IMR-90 (cell line): ENCODE measurements at regions not wholly inside any gene's neighbourhood (a gene's known extent, or its start where the extent isn't known, plus 50 kb on each side); places are given as distances from the start of the nearest gene placed in this dataset.

Experiments
- ATAC-seq: fragments of 200-7000 bp; cut with Tn5 transposase; 2 replicates; pipeline ENCODE4 v1.9.1; 2020; ENCODE audit warnings: low read depth, mild to moderate bottlenecking, moderate library complexity
- BruUV-seq: library from RNA; stranded (reverse); fragments of 400-500 nt; replicated peaks from 2 replicates; lab custom pipeline; 2021; lab: Mats Ljungman, UMichigan
- CTCF ChIA-PET: fragments of 300-600 bp; formaldehyde crosslinking; extraction: SDS; loops from one replicate; lab custom pipeline; 2021; ENCODE audit warnings: antibody characterized with exemption; lab: Yijun Ruan, JAX
- POLR2A ChIA-PET: fragments of 300-600 bp; sonication (Branson Sonifier 250); formaldehyde crosslinking; loops from one replicate; lab custom pipeline; 2022; ENCODE audit warnings: antibody characterized with exemption; ENCODE audit not compliant: unreplicated experiment; lab: Charles Lee
- DNase-seq: peaks from one replicate; pipeline ENCODE4 v3.0.0; 2013
- H2AFZ ChIP-seq: replicated peaks from 2 replicates; pipeline ENCODE3; 2013; ENCODE audit warnings: low read length, mild to moderate bottlenecking; ENCODE audit not compliant: poor library complexity
- H2AK5ac ChIP-seq: 2 replicates; pipeline ENCODE4 v1.6.1; 2013; ENCODE audit warnings: low read depth, low read length, inconsistent platforms
- H2AK9ac ChIP-seq: replicated peaks from 2 replicates; pipeline ENCODE3; 2013; ENCODE audit warnings: mild to moderate bottlenecking, low read depth, low read length, moderate library complexity; ENCODE audit not compliant: poor library complexity
- H2BK120ac ChIP-seq: 2 replicates; pipeline ENCODE4 v1.6.1; 2013; ENCODE audit warnings: low read depth, low read length, inconsistent platforms
- H2BK15ac ChIP-seq: 3 replicates; pipeline ENCODE4 v1.6.1; 2013; ENCODE audit warnings: low read depth, low read length, inconsistent platforms
- H2BK20ac ChIP-seq: 2 replicates; pipeline ENCODE4 v1.6.1; 2013; ENCODE audit warnings: low read depth, mild to moderate bottlenecking, inconsistent platforms, low read length, moderate library complexity
- H2BK5ac ChIP-seq: 2 replicates; pipeline ENCODE4 v1.6.1; 2013; ENCODE audit warnings: mild to moderate bottlenecking, low read depth, low read length, inconsistent platforms; ENCODE audit not compliant: poor library complexity, severe bottlenecking
- H3K14ac ChIP-seq: replicated peaks from 2 replicates; pipeline ENCODE4 v1.6.1; 2013; ENCODE audit warnings: low read depth, low read length, inconsistent platforms
- H3K18ac ChIP-seq: 2 replicates; pipeline ENCODE4 v1.6.1; 2013; ENCODE audit warnings: low read depth, low read length, control low read depth
- H3K23ac ChIP-seq: 2 replicates; pipeline ENCODE4 v1.6.1; 2013; ENCODE audit warnings: low read depth, low read length, inconsistent platforms
- H3K27ac ChIP-seq: 2 replicates; pipeline ENCODE4 v1.5.1; 2013; ENCODE audit warnings: mild to moderate bottlenecking, control low read depth, low read length; ENCODE audit not compliant: insufficient read depth
- H3K27me3 ChIP-seq: 2 replicates; pipeline ENCODE4 v1.6.1; 2013; ENCODE audit warnings: low read length; ENCODE audit not compliant: control insufficient read depth, insufficient read depth
- H3K36me3 ChIP-seq: 2 replicates; pipeline ENCODE4 v1.6.1; 2013; ENCODE audit warnings: low read length, mixed read lengths; ENCODE audit not compliant: control insufficient read depth, insufficient read depth
- H3K4ac ChIP-seq: 2 replicates; pipeline ENCODE4 v1.6.1; 2013; ENCODE audit warnings: low read depth, low read length, inconsistent platforms
- H3K4me1 ChIP-seq: 2 replicates; pipeline ENCODE4 v1.6.1; 2013; ENCODE audit warnings: low read length, mixed read lengths; ENCODE audit not compliant: control insufficient read depth, insufficient read depth
- H3K4me2 ChIP-seq: 2 replicates; pipeline ENCODE4 v1.6.1; 2013; ENCODE audit warnings: low read depth, mild to moderate bottlenecking, control low read depth, low read length, moderate library complexity
- H3K4me3 ChIP-seq: 2 replicates; pipeline ENCODE4 v1.5.1; 2013; ENCODE audit warnings: low read depth, mild to moderate bottlenecking, control low read depth, low read length, moderate library complexity; ENCODE audit not compliant: insufficient read depth
- H3K56ac ChIP-seq: 2 replicates; pipeline ENCODE4 v1.6.1; 2013; ENCODE audit warnings: low read length, inconsistent platforms; ENCODE audit not compliant: insufficient read depth; ENCODE audit errors: extremely low read depth
- H3K79me1 ChIP-seq, 2 experiments: 2 replicates each; pipeline ENCODE4 v1.6.1; 2013; ENCODE audit warnings: low read length in 2 of 2, inconsistent platforms in 1 of 2, low read depth in 1 of 2
- H3K9ac ChIP-seq: 2 replicates; pipeline ENCODE4 v1.6.1; 2013; ENCODE audit warnings: low read depth, low read length, control low read depth
- H3K9me1 ChIP-seq: 2 replicates; pipeline ENCODE4 v1.6.1; 2013; ENCODE audit warnings: low read length, inconsistent platforms; ENCODE audit not compliant: insufficient read depth
- H3K9me3 ChIP-seq: 2 replicates; pipeline ENCODE4 v1.6.1; 2013; ENCODE audit warnings: low read length; ENCODE audit not compliant: control insufficient read depth, insufficient read depth
- H4K20me1 ChIP-seq: 2 replicates; pipeline ENCODE4 v1.6.1; 2013; ENCODE audit warnings: low read length, inconsistent platforms; ENCODE audit not compliant: insufficient read depth
- H4K5ac ChIP-seq: 2 replicates; pipeline ENCODE4 v1.6.1; 2013; ENCODE audit warnings: mild to moderate bottlenecking, low read depth, low read length, control low read depth
- H4K8ac ChIP-seq, 2 experiments: 2 replicates each; pipeline ENCODE4 v1.6.1; 2013; ENCODE audit warnings: low read depth in 2 of 2, low read length in 2 of 2, control low read depth in 1 of 2, inconsistent platforms in 1 of 2
- H4K91ac ChIP-seq: 2 replicates; pipeline ENCODE4 v1.6.1; 2013; ENCODE audit warnings: low read depth, low read length, inconsistent platforms; ENCODE audit not compliant: insufficient read depth
- CHD1 ChIP-seq: IDR thresholded peaks from 2 replicates; pipeline ENCODE4 v1.6.1; 2012; ENCODE audit warnings: low read depth, low read length, improper control_type of control experiment
- FOS ChIP-seq: fragments of 150-350 bp; IDR thresholded peaks from 2 replicates; pipeline ENCODE4 v1.6.1; 2016; ENCODE audit warnings: low read depth, low read length
- MAZ ChIP-seq: IDR thresholded peaks from 2 replicates; pipeline ENCODE4 v1.6.1; 2012; ENCODE audit warnings: low read depth, mild to moderate bottlenecking, low read length, improper control_type of control experiment, moderate library complexity, borderline replicate concordance
- MXI1 ChIP-seq: IDR thresholded peaks from 2 replicates; pipeline ENCODE4 v1.6.1; 2012; ENCODE audit warnings: low read depth, mild to moderate bottlenecking, low read length, moderate library complexity, borderline replicate concordance
- NFE2L2 ChIP-seq: fragments of 150-350 bp; IDR thresholded peaks from 2 replicates; pipeline ENCODE4 v1.6.1; 2016; ENCODE audit warnings: low read depth, mild to moderate bottlenecking, low read length
- RAD21 ChIP-seq: IDR thresholded peaks from 2 replicates; pipeline ENCODE4 v1.6.1; 2012; ENCODE audit warnings: low read length, improper control_type of control experiment
- RCOR1 ChIP-seq: IDR thresholded peaks from 2 replicates; pipeline ENCODE4 v1.6.1; 2012; ENCODE audit warnings: mild to moderate bottlenecking, low read length, improper control_type of control experiment; ENCODE audit not compliant: insufficient replicate concordance
- RFX5 ChIP-seq: IDR thresholded peaks from 2 replicates; pipeline ENCODE4 v1.8.0; 2012; ENCODE audit warnings: low read depth, mild to moderate bottlenecking, low read length, moderate library complexity
- USF2 ChIP-seq: fragments of 150-350 bp; IDR thresholded peaks from 2 replicates; pipeline ENCODE4 v1.6.1; 2017; ENCODE audit warnings: mild to moderate bottlenecking, antibody characterized with exemption, low read length, low read depth
- WGBS, 2 experiments: methylation state at CpG; one replicate each; pipeline versions ENCODE4 v1.1.5 to v1.1.7; 2013; ENCODE audit warnings: missing lambda C conversion rate in 2 of 2; ENCODE audit not compliant: insufficient read length in 1 of 2; ENCODE audit errors: extremely low coverage in 2 of 2; 5-methylcytosine and 5-hydroxymethylcytosine counted together
- dilution Hi-C: fragments of 300-500 bp; cut with HindIII; formaldehyde crosslinking; loops from one replicate; pipeline ENCODE4 v1.14.3; 2018; ENCODE audit warnings: low sequenced_read_pairs; ENCODE audit not compliant: unreplicated experiment
- in situ Hi-C: fragments of 300-500 bp; cut with MboI; formaldehyde crosslinking; loops from 3 replicates; pipeline ENCODE4 v1.14.3; 2019; ENCODE audit warnings: low sequenced_read_pairs, inconsistent platforms, mixed read lengths
- intact Hi-C: fragments of 100-400 bp; cut with micrococcal nuclease; formaldehyde crosslinking; loops from 2 replicates; pipeline ENCODE4 v1.10.0; 2022

- H2BK5ac ChIP-seq: no peak overlapping the region
- peaks cover 6% of the 10 kb centered on the region; the same call in 1 of the 2 replicates for H3K4me1 ChIP-seq
- H4K20me1 ChIP-seq: no peaks in the 10 kb centered on the region
- 80% methylated on average over 2 of the region's 8 CpGs; no CpG with 5 or more reads in 1 of the 2 experiments for WGBS, 2 experiments
- H3K4me2 ChIP-seq: no peak overlapping the region
- no peak overlapping the region for H2BK15ac ChIP-seq
- dilution Hi-C loops (no loop called here), intact Hi-C loops (no loop called here), in situ Hi-C loops (no loop called here)
- H3K4me3 ChIP-seq: no peak overlapping the region
- no peak overlapping the region for H3K56ac ChIP-seq
- H3K18ac ChIP-seq: no peak overlapping the region
- TF ChIP-seq FOS (no peak), RCOR1 (no peak), RFX5 (no peak), MXI1 (no peak), USF2 (no peak), CHD1 (no peak), MAZ (no peak), RAD21 (no peak), NFE2L2 (no peak)
- H3K9me3 ChIP-seq: no peaks in the 10 kb centered on the region
- no peaks in the 10 kb centered on the region for H3K27me3 ChIP-seq
- ChIA-PET POLR2A (no interaction called here), CTCF (no interaction called here)
- no peak for DNase-seq
- no peak for ATAC-seq
- H4K91ac ChIP-seq: no peak overlapping the region
- H2BK120ac ChIP-seq: no peak overlapping the region
- H3K23ac ChIP-seq: no peak overlapping the region
- H2AK5ac ChIP-seq: no peak overlapping the region
- no peak overlapping the region for H2AFZ ChIP-seq
- no peak overlapping the region for H2AK9ac ChIP-seq
- no peak overlapping the region for H3K4ac ChIP-seq
- no peak overlapping the region for H4K5ac ChIP-seq
- H3K27ac ChIP-seq: no peak overlapping the region
- 0 out of 2 replicates have a peak, but pooled peaks cover 6% of the 10 kb centered on the region for H3K9me1 ChIP-seq
- BruUV-seq: no TSS peak
- H3K14ac ChIP-seq: no peak overlapping the region
- H4K8ac ChIP-seq: no peak overlapping the region
- H3K36me3 ChIP-seq: no peaks in the 10 kb centered on the region
- no peaks in the 10 kb centered on the region for H3K79me1 ChIP-seq
- no peak overlapping the region for H3K9ac ChIP-seq
- no peak overlapping the region for H2BK20ac ChIP-seq
Observed at GRCh38 chr1:228975238-228975907, 240.1 kb downstream of the RHOU start.
